ENCODE measurements at regions not wholly inside any gene's neighbourhood (a gene's known extent, or its start where the extent isn't known, plus 50 kb on each side); places are given as distances from the start of the nearest gene placed in this dataset.

DNA sequence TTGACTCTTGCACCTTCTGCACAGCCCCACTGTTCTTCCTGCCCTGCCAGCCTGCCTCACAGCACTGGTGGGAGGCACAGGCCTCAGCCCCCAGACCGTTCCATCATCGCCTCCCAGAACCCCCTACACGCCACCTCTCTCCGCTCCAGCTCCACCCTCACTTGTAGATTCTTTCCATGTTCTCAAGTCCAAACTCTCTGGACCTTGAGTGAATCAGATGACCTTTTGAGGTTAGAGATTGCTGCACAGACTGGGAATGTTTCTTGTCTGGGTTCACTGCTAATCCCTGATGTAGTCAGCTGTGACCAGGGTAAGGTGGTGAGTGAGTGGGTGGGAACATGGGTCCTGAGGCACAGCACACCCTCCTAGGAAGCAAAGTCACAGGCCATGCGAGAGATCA, 272.4 kb downstream of the IRF8 start:
- no peak for DNase-seq

DNA sequence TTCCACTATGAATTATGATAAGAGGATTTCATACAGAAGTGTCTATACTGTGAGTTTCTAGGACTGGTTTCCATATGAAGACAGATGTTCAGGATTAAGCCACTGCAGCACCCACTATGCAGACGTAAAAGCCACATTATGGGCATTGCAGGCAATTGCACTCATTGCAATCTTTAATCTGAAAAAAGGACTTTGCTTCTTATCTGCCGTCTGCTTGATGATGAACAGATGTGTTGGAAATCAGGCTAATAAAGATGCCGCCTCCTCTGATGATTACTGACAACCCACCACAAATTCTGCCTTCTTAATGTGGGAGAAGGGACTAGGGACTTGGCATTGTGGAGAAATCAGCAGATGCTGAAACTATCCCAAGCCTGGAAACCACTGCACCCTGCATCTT, 276.9 kb downstream of the IRF8 start:
- no peak for DNase-seq

DNA sequence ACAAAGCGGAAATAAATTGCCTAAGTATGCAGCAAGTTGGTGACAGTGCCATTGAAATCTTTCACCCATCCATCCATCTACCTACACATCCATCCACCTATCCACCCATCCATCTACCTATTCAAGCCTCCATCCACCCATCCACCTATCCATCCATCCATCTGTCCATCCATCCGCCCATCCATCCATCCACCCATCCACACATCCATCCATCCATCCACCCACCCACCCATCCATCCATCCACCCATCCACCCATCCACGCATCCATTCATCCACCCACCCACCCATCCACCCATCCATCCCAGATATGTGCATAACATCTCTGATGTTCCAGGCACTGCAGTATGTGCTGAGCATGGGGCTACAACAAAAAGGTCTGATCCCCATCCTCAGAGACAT, 277.5 kb downstream of the IRF8 start:
- no peak for DNase-seq

DNA sequence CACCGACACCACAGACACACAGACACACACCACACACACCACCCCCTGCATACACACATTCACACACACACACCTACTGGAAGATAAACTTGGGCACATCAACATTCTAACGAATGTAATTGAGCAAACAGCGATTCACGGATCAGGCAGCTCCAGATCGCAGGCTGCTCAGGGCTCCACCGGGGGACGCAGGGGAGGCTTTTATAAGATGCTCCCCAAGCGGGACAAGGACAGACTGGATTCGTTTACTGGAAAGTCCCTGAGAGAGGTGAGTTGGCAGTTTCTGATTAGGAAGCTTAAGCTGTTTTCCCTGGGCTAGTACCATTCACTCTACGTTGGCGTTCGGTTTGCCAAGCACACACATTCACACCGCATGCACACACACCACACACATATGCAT, 281.3 kb downstream of the IRF8 start:
- DNase-seq, result no peak

DNA sequence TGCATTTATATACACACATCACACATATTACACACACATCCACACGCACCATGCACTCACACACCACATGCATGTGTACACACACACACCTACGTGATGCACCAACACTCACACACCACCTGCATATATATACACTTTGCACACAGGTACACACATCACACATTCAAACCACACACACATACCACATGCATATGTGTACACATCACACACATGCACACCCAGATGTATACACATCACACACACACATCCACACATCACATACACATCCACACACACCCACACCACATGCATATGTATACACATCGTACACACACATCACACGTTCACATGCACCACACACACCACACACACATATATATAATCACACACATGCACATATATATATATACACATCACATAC, 281.8 kb downstream of the IRF8 start:
- no peak for DNase-seq

DNA sequence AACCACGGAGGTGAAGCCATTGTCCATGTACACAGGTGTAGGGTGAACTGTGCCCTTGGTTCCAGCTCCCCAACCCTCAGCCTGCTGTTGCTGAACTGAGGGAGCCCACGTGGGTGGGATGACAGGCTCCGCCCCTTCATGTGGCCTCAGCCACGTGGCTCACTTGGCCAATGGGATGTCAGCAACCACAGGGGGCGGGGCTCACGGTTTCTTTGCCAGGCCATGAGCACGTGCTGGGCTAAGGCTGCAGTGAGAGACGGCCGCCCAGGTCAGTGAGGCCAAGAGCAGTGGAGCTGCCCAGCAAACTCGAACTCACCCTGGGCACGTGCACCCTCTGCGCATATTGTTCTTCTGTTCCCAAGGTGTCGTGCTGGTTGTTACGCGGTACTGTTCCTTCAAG, 282.6 kb downstream of the IRF8 start:
- no peak for DNase-seq

DNA sequence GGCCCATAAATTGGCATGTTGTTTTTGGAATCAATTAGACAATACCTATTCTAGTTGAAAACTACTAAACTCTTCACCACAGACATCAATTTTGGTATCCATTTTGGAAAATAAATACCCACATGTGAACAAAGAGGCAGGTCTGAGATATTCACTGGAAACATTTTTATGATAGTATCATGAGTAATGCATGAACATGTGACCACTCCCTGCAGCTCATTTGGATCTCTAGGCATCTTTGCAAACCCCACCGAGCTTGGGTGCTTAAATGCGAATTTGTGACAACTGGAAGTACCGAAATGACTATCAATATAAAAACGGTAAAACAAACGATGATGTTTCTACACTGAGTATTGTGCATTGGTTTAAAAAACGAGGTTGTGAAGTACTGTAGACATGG, 285.2 kb downstream of the IRF8 start:
- DNase-seq, result no peak

DNA sequence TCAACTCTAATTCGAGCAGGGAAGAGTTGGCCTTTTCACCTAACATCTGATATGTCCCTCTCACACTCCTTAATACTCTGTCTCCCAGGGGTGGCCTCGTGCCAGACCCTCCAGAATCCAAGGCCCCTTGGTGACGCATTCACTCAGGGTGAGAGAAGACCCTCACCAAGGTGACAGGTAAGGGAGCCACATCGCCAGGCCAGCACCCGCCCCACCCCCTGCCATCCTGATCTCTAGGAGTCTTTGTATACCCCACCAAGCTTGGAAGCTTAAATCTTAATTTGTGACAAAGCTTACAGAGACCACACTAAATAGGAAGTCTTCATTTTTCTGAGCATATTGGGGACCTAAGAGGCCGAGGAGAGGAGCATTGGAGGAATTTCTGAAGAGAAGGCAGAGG, 286.1 kb downstream of the IRF8 start:
- no peak for DNase-seq

DNA sequence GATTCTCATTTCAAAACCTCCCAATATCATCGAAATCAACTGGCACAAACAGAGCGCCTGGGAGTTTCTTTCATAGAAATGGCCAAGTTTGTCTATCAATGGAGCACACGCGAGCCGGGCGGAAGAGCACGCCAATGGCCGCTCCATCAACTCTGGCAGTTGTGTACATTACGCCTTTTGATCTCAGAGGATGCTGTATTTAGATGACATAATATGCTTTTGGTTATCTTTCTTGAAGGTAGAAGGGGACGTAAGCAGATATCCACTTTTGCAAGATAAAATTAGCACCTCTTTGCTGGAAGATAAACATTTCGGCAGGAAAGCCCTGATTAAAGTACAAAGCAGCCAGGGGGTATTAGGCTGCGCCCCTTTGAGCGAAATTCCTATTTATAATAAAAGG, 287.4 kb downstream of the IRF8 start:
- DNase-seq, result no peak

DNA sequence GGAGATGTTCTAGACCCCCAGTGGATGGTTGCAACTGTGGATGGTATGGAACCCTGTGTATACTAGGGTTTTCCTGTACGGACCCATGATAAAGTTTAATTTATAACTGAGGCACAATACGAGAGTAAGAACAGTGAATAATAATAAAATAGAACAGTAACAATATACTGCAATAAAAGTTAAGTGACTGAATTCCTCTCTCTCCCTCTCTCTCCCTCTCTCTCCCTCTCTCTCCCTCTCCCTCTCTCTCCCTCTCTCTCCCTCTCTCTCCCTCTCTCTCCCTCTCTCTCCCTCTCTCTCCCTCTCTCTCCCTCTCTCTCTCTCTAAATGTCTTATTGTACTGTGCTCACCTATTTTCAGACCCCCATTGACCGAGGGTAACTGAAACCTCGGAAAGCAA, 291.0 kb downstream of the IRF8 start:
- no peak for DNase-seq

DNA sequence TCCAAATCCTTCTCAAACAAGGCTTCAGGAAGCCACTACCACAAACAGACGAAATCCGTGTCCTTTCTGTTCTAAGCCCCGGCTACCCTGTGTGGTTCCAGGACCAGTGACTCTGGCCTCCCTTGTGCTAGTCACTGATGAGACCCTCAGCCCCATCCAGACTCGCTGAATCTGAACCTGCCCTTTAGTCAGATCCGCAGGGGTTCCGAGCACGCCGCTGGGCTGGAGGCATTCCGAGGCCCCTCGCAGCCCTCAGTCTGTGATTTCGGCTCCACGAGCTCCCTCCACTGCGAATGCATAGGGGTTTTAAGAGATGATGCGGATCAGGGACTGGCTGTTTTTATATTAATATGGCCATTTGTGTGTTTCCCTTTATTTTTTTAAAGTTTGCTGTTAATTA, 292.7 kb downstream of the IRF8 start:
- DNase-seq, result no peak

DNA sequence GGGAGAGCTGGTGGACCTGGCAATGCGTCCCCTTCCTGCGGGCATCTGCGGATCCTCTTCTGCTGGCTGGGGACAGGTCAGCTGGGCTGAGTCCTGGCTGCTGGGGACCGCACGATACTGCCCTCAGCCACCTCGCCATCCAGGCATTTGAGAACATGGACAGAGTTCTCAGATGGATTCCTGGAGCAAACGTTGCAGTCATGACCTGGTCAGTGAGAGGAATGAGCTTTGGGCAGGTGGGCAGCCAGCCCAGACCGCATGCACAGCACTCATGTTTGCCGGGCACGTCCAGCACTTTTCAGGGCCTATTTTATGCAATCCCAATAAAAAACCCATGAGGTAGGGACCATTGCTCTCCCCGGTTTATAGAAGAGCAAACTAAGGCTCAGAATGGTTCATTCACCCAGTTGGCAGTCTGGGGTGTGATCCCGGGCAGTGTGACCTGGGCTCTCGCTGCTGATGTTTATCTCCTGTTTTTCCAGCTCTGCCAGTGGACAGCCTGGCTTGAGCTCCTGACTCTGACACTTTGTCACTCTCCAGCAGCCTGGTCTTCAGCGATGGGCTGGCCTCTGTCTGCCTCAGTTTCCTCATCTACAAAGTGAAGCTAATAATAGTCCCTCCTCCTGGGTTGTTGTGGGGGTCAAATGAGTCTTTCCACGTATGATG, 294.7 kb downstream of the IRF8 start:
- no peak for DNase-seq

DNA sequence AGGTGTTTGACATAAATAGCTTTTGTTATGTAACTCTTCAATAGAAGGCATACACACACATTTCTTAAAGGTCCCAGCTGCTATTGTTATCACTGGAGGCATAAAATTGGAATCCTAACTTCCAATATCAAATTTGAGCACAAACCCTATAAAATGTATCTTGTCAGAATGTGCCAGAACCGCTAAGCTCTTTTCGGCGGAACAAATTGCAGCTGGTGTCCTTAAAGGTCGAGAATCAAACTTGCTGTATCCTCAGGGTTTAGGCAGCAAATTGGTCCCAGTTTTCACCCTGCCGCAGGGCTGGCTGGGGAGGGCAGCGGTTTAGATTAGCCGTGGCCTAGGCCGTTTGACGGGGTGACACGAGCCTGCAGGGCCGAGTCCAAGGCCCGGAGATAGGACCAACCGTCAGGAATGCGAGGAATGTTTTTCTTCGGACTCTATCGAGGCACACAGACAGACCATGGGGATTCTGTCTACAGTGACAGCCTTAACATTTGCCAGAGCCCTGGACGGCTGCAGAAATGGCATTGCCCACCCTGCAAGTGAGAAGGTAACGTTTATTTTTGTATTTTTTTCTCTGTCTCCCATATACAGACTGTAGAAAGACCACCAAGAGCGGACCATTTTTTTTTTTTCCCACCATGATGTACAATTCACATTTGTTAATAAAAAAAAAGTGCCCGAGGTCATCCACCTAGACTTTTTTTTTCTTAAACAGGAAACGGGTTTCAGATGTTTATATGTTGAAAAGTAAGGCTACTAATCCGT, 297.1 kb downstream of the IRF8 start:
- no peak for DNase-seq

DNA sequence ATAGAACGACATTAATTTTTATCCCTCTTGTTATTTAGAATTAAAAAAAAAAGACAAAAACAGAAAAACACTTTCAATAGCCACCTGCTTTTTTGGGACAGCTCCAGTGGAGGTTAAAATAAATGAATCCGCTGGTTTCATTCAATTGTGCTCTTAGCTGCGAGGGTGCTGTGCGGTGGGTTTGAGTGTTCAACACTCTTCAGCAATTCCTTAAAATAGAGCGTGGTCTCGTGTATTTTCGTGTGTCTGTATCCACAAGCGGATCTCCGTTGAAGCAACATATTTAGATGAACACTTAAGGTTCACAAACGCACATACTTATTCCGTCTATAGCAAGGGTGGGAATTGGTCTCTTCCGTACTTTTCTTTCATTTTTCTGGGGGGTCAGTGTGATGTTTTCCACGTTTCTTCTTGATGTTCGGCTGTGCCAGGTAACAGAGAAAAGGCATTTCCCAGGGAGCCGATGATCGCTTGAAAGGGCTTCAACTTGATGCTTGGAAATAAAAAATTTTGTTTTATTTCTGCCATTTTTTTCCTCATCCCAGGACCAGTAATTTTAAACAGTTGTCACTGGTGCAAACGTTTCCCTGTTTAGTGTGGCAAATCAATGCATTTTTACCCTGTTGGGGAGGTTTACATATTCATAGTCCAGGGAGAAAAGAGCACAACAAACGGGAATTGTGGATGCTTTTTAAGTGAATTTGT, 297.9 kb downstream of the IRF8 start:
- DNase-seq, result no peak

DNA sequence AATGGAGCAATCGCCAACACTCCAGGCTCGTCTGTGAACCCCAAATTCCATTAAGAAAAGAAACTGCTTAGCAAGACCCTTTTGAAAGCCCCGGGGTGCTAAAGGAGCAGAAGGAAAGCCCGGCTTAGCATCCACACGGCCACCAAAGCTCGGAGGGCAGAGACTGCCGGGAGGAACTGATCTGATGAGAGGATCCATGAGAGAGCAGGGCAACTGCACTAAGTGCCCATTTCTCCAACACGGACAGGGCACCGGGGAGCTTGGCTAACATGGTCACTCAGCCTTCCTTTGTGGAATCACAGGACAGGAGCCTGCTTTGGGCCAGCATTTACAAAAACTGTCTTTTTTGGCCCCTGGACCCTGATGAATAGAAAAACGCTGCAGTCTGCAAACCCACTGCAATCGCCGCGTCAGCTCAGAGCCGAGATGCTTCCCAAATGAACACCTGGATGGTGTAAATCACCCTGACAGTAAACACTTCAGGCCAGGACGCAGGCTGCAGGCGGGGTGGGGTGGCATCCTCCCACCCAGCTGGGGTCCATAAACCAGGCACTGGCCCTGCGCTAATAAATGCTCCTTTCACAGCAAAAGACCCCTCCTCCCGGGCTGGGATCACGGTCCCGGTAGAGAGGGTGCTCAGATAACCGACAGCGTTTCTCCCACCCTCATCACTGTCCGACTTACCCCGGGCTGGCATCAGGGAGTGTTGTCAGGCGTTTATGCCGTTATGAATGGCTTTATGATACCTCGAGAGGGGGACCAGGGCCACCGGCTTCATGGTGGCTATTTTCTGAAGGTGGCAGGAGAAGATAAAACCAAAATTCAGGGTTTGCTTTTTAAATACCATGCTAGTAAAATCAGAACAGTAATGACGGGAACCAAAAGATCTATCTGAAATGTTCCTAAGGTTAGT, 299.5 kb downstream of the IRF8 start:
- DNase-seq, result no peak

DNA sequence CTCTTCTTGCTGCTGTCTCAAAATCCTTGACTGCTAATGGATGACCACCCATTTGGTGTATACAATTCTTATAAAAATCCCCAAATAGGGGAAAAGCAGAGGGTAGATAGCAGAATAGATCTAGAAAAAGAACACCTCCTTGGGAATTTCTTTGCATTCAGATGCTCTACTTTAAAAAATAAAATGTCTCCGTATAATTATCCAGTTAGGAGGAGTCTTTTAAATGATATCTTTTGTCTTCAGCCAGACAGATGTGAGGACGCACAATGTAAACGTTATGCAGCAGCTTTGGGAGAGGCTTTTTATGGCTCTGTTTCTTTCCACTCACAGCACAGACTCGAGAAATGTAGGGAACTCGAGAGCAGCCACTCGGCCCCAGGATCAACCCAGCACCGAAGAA, 300.2 kb downstream of the IRF8 start:
- DNase-seq, result no peak

DNA sequence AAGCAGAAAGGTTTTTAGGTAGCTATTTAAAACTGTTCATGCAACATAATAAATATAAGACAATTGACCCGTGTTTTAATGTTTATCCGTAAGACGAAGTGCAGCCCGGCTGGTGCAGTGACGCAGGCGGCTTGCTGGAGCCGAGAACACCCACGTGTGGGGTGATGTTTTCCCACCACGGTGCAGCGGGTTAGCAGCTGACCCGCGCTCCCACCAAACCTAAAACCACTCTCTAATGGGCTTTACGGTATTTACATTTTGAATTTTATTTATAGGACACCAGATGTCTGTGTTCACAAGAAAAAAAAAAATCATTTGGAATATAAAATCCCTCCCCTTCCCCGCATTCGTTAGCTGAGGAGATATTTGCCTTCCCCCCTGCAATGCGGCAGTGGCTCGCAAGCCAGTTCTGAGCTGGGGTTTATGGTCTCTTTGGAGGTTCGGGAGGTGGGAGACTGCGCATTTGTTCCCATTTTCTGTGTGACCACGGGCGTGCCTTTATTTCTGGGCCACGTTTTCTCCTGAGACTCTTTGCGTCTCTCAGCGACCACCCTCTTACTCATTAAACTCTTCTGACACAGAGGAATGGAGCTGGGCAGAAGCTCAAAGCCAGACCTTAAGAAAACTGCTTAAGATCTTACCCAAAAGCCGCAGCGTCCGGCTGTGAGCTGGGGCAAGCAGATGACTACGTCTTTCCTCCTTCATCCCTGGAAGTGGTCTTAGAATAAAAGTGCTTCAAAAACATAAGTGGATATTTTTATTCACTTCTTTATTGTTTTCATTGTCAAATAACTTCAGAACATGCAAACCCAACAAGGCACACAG, 301.1 kb downstream of the IRF8 start:
- DNase-seq, result no peak

DNA sequence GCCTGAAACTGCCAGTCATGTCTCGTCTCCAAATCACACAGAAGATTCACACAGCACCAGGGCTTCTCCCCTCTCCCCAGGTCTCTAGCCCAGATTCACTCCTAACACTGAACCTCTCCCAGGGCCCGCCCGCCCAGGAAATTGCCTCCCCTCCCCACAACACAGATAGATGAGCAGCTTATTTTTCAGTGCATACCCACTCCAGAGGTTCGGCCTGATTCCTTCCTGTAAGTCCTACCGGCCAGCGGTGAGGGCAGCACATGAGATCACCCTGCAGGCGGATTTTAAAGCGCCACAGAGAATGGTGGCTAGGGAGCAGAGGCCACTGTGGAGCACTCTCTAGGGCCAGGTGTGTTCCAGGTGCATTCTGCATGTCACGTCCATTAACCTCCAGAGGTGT, 301.8 kb downstream of the IRF8 start:
- no peak for DNase-seq

DNA sequence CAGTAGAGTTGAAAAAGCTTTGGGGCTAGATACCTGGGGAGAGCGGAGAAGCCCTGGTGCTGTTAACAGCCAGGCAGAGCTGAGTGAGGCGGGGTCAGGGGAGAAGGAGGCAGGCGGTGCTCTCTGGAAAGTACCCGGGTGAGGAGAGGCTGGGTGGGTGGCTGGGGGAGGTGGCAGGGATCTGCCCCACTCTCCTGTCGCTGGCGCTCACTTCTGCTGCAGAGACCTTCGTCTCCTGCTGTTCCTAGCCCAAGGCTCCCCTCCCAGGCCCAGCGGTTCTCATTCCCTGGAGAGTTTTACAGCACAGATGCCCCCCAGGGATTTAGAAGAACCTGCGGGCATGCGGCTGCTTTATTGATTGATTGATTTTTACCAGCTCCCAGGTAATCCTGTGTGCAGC, 302.8 kb downstream of the IRF8 start:
- DNase-seq, result no peak

DNA sequence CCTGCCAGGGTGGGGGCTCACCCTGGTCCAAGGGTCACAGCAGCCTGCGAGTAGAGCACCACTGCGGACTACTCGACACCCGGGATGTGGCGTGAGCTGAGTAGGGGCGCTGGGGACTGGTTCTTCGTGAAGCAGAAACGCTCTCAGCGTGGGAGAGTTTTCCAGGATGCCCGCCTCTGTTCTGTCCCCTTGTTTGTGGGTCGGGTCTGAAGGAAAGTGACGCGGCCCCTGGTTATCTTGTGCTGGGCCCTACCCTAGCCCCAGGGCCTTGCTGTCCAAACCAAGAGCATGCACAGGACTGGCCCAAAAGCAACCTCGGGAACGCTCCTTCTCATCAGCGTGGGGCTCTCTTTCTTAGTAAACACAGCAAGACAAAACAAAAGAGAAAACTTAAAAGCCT, 303.3 kb downstream of the IRF8 start:
- DNase-seq, result no peak

DNA sequence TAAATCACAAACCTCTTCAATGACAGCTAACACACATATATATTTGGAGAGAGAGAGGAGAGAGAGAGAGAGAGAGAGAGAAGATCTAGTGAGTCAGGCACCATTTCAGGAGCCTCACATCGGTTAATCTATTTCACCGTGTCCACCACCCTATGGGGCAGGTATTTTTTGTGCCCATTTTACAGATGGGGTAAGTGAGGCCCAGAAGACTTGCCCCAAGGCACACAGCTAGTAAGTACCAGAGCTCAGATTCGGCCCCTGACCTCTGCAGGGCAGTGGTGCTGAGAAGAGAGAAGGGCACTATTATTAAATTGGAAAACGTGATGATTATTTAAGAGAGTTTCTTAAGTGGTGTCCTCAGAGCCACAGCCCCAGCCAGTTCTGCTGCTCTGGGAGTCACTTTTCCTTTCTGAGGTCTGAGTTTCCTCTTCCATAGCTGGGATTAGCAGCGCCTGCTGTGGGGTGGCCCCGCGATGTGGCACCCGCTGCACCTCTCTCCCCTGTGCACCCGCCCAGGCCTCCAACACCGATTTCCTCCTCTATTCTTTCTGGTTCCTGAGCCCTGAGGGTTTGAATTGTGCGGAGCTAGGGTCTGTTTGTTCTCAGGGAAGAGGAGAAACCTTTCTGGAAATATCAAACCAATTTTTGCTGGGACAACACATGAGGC, 303.9 kb downstream of the IRF8 start:
- DNase-seq, result no peak

Measured in T1000 (cell line).